ENCODE measurements at regions not wholly inside any gene's neighbourhood (a gene's known extent, or its start where the extent isn't known, plus 50 kb on each side); places are given as distances from the start of the nearest gene placed in this dataset.

GRCh38 chr1:67969446-67969845 lies 81.0 kb downstream of the DIRAS3 start:
- no peak for TF ChIP-seq CTCF (IDR thresholded peaks at IDR 0.05; ENCODE audit: low read depth, low read length, missing input control)
- TF ChIP-seq EGR1 (IDR thresholded peaks at IDR 0.05; ENCODE audit: low read depth in 2 of 2) = no peak
- no peak for TF ChIP-seq RAD21 (IDR thresholded peaks at IDR 0.05)
- no peak for TF ChIP-seq REST (IDR thresholded peaks at IDR 0.05)
- TF ChIP-seq JUND (IDR thresholded peaks at IDR 0.05) = no peak

Measured in liver (tissue), 3 donors.